Activated CD4-positive, alpha-beta T cell treated with anti-CD3 and anti-CD28 coated beads, Interleukin-2, amount 10 ng/mL, durations not matched to agents 7 days and 5 days (primary cell): ENCODE measurements at regions not wholly inside any gene's neighbourhood (a gene's known extent, or its start where the extent isn't known, plus 50 kb on each side); places are given as distances from the start of the nearest gene placed in this dataset.

Experiments
- CTCF ChIA-PET: fragments of 350-600 bp; sonication (Branson Sonifier 250); formaldehyde crosslinking; loops from one replicate; lab custom pipeline; 2021; ENCODE audit warnings: antibody characterized with exemption; lab: Charles Lee
- POLR2A ChIA-PET: fragments of 350-600 bp; sonication (Branson Sonifier 250); formaldehyde crosslinking; loops from one replicate; lab custom pipeline; 2021; ENCODE audit warnings: antibody characterized with exemption; lab: Charles Lee
- DNase-seq: peaks from one replicate; pipeline ENCODE4 v3.0.0-alpha.2; 2020
- H3K27ac Mint-ChIP-seq: one replicate; pipeline ENCODE4 v1.8.0; 2021; ENCODE audit warnings: mild to moderate bottlenecking, moderate library complexity, mixed read lengths
- H3K27me3 Mint-ChIP-seq: one replicate; pipeline ENCODE4 v1.8.0; 2021; ENCODE audit warnings: mixed read lengths
- H3K36me3 Mint-ChIP-seq: one replicate; pipeline ENCODE4 v1.8.0; 2021; ENCODE audit warnings: low read depth, mixed read lengths
- H3K4me1 Mint-ChIP-seq: one replicate; pipeline ENCODE4 v1.8.0; 2021; ENCODE audit warnings: mixed read lengths
- H3K4me3 Mint-ChIP-seq: one replicate; pipeline ENCODE4 v1.8.0; 2021; ENCODE audit warnings: mild to moderate bottlenecking, moderate library complexity, mixed read lengths
- H3K9me3 Mint-ChIP-seq: one replicate; pipeline ENCODE4 v1.8.0; 2021; ENCODE audit warnings: mixed read lengths

GRCh38 chr2:206845877-206846276 is 80.5 kb downstream of the FASTKD2 start:
- ChIA-PET CTCF (interaction anchor here (0.6 kb wide), 1 partner anchor 270 kb away, joined by 4 read pairs; no protein-coding TSS in a partner anchor), POLR2A (no interaction called here)
- H3K9me3 Mint-ChIP-seq, result no peaks in the 10 kb centered on the region
- no peaks in the 10 kb centered on the region for H3K27me3 Mint-ChIP-seq
- H3K27ac Mint-ChIP-seq, result no peak overlapping the region
- DNase-seq, result no peak
- H3K4me3 Mint-ChIP-seq, result no peak overlapping the region
- H3K4me1 Mint-ChIP-seq, result no peaks in the 10 kb centered on the region
- no peaks in the 10 kb centered on the region for H3K36me3 Mint-ChIP-seq

GRCh38 chr2:206846331-206846730 is 80.9 kb downstream of the FASTKD2 start:
- ChIA-PET CTCF (no interaction called here), POLR2A (no interaction called here)
- no peaks in the 10 kb centered on the region for H3K36me3 Mint-ChIP-seq
- no peaks in the 10 kb centered on the region for H3K9me3 Mint-ChIP-seq
- H3K4me3 Mint-ChIP-seq, result no peak overlapping the region
- no peaks in the 10 kb centered on the region for H3K27me3 Mint-ChIP-seq
- H3K4me1 Mint-ChIP-seq, result no peaks in the 10 kb centered on the region
- no peak overlapping the region for H3K27ac Mint-ChIP-seq
- no peak for DNase-seq

GRCh38 chr2:206846981-206847834 is 81.8 kb downstream of the FASTKD2 start:
- no peaks in the 10 kb centered on the region for H3K4me1 Mint-ChIP-seq
- no peaks in the 10 kb centered on the region for H3K27me3 Mint-ChIP-seq
- no peaks in the 10 kb centered on the region for H3K9me3 Mint-ChIP-seq
- no peak overlapping the region for H3K4me3 Mint-ChIP-seq
- CTCF ChIA-PET, result interaction anchor here (0.9 kb wide), 1 partner anchor 204 kb away, joined by 3 read pairs; no protein-coding TSS in a partner anchor
- H3K27ac Mint-ChIP-seq, result no peak overlapping the region
- DNase-seq, result no peak
- POLR2A ChIA-PET, result no interaction called here
- no peaks in the 10 kb centered on the region for H3K36me3 Mint-ChIP-seq

- H3K4me1 Mint-ChIP-seq, result no peaks in the 10 kb centered on the region
- ChIA-PET CTCF (interaction anchor here (1.4 kb wide), 1 partner anchor 10 kb away, joined by 3 read pairs; no protein-coding TSS in a partner anchor), POLR2A (no interaction called here)
- no peak for DNase-seq
- H3K4me3 Mint-ChIP-seq, result no peak overlapping the region
- H3K27me3 Mint-ChIP-seq, result no peaks in the 10 kb centered on the region
- no peak overlapping the region for H3K27ac Mint-ChIP-seq
- H3K9me3 Mint-ChIP-seq, result no peaks in the 10 kb centered on the region
- no peaks in the 10 kb centered on the region for H3K36me3 Mint-ChIP-seq
Observed at GRCh38 chr2:206850369-206850768, 85.0 kb downstream of the FASTKD2 start.

GRCh38 chr2:206851521-206851920 is 86.1 kb downstream of the FASTKD2 start:
- Mint-ChIP-seq H3K27me3 (no peaks in the 10 kb centered on the region), H3K9me3 (no peaks in the 10 kb centered on the region), H3K4me3 (no peak overlapping the region), H3K27ac (no peak overlapping the region), H3K4me1 (no peaks in the 10 kb centered on the region), H3K36me3 (peaks cover under 1% of the 10 kb centered on the region)
- POLR2A ChIA-PET, result no interaction called here
- CTCF ChIA-PET, result interaction anchor here (0.5 to 1.4 kb wide), 2 partner anchors 11 to 715 kb away, joined by 3 read pairs; no protein-coding TSS in a partner anchor
- DNase-seq, result no peak

- no peak overlapping the region for H3K4me3 Mint-ChIP-seq
- no peaks in the 10 kb centered on the region for H3K27me3 Mint-ChIP-seq
- H3K9me3 Mint-ChIP-seq, result no peaks in the 10 kb centered on the region
- peaks cover 5% of the 10 kb centered on the region for H3K36me3 Mint-ChIP-seq
- H3K4me1 Mint-ChIP-seq, result peaks cover 12% of the 10 kb centered on the region
- POLR2A ChIA-PET, result no interaction called here
- no peak overlapping the region for H3K27ac Mint-ChIP-seq
- DNase-seq, result no peak
- CTCF ChIA-PET, result no interaction called here
Observed at GRCh38 chr2:206853915-206854314, 85.4 kb upstream of the CPO start.

GRCh38 chr2:206855585-206856433 is 83.5 kb upstream of the CPO start:
- no peak overlapping the region for H3K27ac Mint-ChIP-seq
- DNase-seq, result no peak
- CTCF ChIA-PET, result no interaction called here
- peaks cover 25% of the 10 kb centered on the region for H3K4me1 Mint-ChIP-seq
- no peak overlapping the region for H3K4me3 Mint-ChIP-seq
- H3K36me3 Mint-ChIP-seq, result peaks cover 5% of the 10 kb centered on the region
- POLR2A ChIA-PET, result no interaction called here
- H3K9me3 Mint-ChIP-seq, result peaks cover 3% of the 10 kb centered on the region
- H3K27me3 Mint-ChIP-seq, result no peaks in the 10 kb centered on the region

- Mint-ChIP-seq H3K27me3 (no peaks in the 10 kb centered on the region), H3K36me3 (peaks cover 5% of the 10 kb centered on the region), H3K4me1 (peaks cover 25% of the 10 kb centered on the region), H3K4me3 (no peak overlapping the region), H3K27ac (no peak overlapping the region), H3K9me3 (peaks cover 3% of the 10 kb centered on the region)
- no peak for DNase-seq
- ChIA-PET CTCF (no interaction called here), POLR2A (no interaction called here)
Observed at GRCh38 chr2:206856513-206856912, 82.8 kb upstream of the CPO start.

GRCh38 chr2:206858687-206859329 is 80.5 kb upstream of the CPO start:
- peaks cover 3% of the 10 kb centered on the region for H3K9me3 Mint-ChIP-seq
- ChIA-PET POLR2A (no interaction called here), CTCF (no interaction called here)
- H3K4me1 Mint-ChIP-seq, result peaks cover 25% of the 10 kb centered on the region
- H3K27ac Mint-ChIP-seq, result peak overlapping the region; percentile 92
- DNase-seq, result no peak
- no peaks in the 10 kb centered on the region for H3K27me3 Mint-ChIP-seq
- peaks cover 5% of the 10 kb centered on the region for H3K36me3 Mint-ChIP-seq
- H3K4me3 Mint-ChIP-seq, result peak overlapping the region; percentile 60

GRCh38 chr2:206859330-206859739 is 80.0 kb upstream of the CPO start:
- DNase-seq, result peak; percentile 26
- Mint-ChIP-seq H3K4me1 (peaks cover 25% of the 10 kb centered on the region), H3K36me3 (peaks cover 5% of the 10 kb centered on the region), H3K27me3 (no peaks in the 10 kb centered on the region), H3K27ac (peak overlapping the region; percentile 92), H3K9me3 (peaks cover 3% of the 10 kb centered on the region), H3K4me3 (peak overlapping the region; percentile 60)
- ChIA-PET CTCF (interaction anchor here (0.9 kb wide), 1 partner anchor 10 kb away, joined by 3 read pairs; no protein-coding TSS in a partner anchor), POLR2A (no interaction called here)

- Mint-ChIP-seq H3K36me3 (peaks cover under 1% of the 10 kb centered on the region), H3K4me3 (no peak overlapping the region)
- CTCF ChIA-PET, result interaction anchor here (1.9 kb wide), 1 partner anchor 117 kb away, joined by 3 read pairs; no protein-coding TSS in a partner anchor
Observed at GRCh38 chr2:206863196-206863595, 76.1 kb upstream of the CPO start.

GRCh38 chr2:206863716-206864115 is 75.6 kb upstream of the CPO start:
- Mint-ChIP-seq H3K4me3 (no peak overlapping the region), H3K36me3 (no peaks in the 10 kb centered on the region), H3K4me1 (peaks cover 15% of the 10 kb centered on the region), H3K27me3 (no peaks in the 10 kb centered on the region), H3K27ac (no peak overlapping the region), H3K9me3 (peaks cover 3% of the 10 kb centered on the region)
- no peak for DNase-seq
- POLR2A ChIA-PET, result no interaction called here
- CTCF ChIA-PET, result interaction anchor here (1.9 kb wide), 1 partner anchor 116 kb away, joined by 3 read pairs; no protein-coding TSS in a partner anchor

More at GRCh38 chr2:206863196-206863595, 76.1 kb upstream of the CPO start:
- DNase-seq, result no peak
- no peak overlapping the region for H3K27ac Mint-ChIP-seq
- H3K9me3 Mint-ChIP-seq, result peaks cover 3% of the 10 kb centered on the region
- POLR2A ChIA-PET, result no interaction called here
- peaks cover 21% of the 10 kb centered on the region for H3K4me1 Mint-ChIP-seq
- no peaks in the 10 kb centered on the region for H3K27me3 Mint-ChIP-seq
